Left lung (tissue), 4 donors: ENCODE measurements at regions not wholly inside any gene's neighbourhood (a gene's known extent, or its start where the extent isn't known, plus 50 kb on each side); places are given as distances from the start of the nearest gene placed in this dataset.
"Not testable (repeated sequence)": the region's sequence is repeated elsewhere in the genome, so short reads cannot be mapped to it uniquely, and the experiment has no call there.

Experiments
- ATAC-seq: fragments of 200-7000 bp; cut with Tn5 transposase; one replicate; pipeline ENCODE4 v1.9.1; 2020; ENCODE audit warnings: moderate library complexity
- DNase-seq, 4 donors: peaks; one replicate each; pipeline ENCODE4 v3.0.0-alpha.2; 2013 to 2020
- H3K27ac ChIP-seq, 2 donors: fragments of 200-600 bp; sonication (generic) in 1 of 2; one replicate each; pipeline versions ENCODE4 v1.5.0 to v1.8.0; 2020 to 2021
- H3K27me3 ChIP-seq, 2 donors: fragments of 200-600 bp; sonication (generic) in 1 of 2; one replicate each; pipeline versions ENCODE4 v1.5.0 to v1.8.0; 2020 to 2021
- H3K36me3 ChIP-seq, 2 donors: fragments of 200-600 bp; sonication (generic) in 1 of 2; one replicate each; pipeline versions ENCODE4 v1.5.0 to v1.8.0; 2020 to 2021
- H3K4me1 ChIP-seq, 2 donors: fragments of 200-600 bp; one replicate each; pipeline ENCODE4 v1.8.0; 2021
- H3K4me3 ChIP-seq, 2 donors: fragments of 200-600 bp; sonication (generic) in 1 of 2; one replicate each; pipeline versions ENCODE4 v1.5.0 to v1.8.0; 2020 to 2021; ENCODE audit warnings: mild to moderate bottlenecking in 1 of 2
- H3K9me3 ChIP-seq, 2 donors: fragments of 200-600 bp; sonication (generic) in 1 of 2; one replicate each; pipeline versions ENCODE4 v1.5.0 to v1.8.0; 2020 to 2021
- intact Hi-C, 2 donors: fragments of 100-400 bp; cut with DNase I; formaldehyde crosslinking; loops; one replicate each; pipeline versions ENCODE4 v1.11.2 to v1.14.2; 2022
- TF ChIP-seq, protein P1 (sequence below), 2 donors: fragments of 200-600 bp; sonication (generic) in 1 of 2; IDR thresholded peaks; one replicate each; pipeline versions ENCODE4 v1.5.0 to v1.8.0; 2021; ENCODE audit warnings: antibody characterized with exemption in 2 of 2
- donor health status: DM: no; HTN: yes; CAD: no.
- donor health status: DM: no; HTN: no; CAD: no.

DNA sequence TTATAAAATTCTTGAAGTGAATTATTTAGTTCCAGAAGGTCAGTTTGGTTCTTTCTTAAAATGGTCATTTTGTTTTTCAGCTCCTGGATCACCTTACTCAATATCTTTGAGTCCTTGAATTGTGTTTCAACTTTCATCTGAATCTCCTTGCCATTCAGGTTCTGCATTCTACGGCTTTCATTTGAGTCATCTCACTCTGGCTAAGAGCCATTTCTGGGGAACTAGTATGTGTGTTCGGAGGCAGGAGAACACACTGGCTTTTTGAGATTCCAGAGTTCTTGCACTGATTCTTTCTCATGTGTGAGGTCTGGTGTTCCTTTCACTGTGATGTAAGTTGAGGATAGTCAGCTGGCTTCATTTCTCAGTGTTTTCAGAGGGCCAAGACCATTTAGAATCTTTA, 708.4 kb upstream of the FRG1 start:
- TF ChIP-seq, protein P1, sequence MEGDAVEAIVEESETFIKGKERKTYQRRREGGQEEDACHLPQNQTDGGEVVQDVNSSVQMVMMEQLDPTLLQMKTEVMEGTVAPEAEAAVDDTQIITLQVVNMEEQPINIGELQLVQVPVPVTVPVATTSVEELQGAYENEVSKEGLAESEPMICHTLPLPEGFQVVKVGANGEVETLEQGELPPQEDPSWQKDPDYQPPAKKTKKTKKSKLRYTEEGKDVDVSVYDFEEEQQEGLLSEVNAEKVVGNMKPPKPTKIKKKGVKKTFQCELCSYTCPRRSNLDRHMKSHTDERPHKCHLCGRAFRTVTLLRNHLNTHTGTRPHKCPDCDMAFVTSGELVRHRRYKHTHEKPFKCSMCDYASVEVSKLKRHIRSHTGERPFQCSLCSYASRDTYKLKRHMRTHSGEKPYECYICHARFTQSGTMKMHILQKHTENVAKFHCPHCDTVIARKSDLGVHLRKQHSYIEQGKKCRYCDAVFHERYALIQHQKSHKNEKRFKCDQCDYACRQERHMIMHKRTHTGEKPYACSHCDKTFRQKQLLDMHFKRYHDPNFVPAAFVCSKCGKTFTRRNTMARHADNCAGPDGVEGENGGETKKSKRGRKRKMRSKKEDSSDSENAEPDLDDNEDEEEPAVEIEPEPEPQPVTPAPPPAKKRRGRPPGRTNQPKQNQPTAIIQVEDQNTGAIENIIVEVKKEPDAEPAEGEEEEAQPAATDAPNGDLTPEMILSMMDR (IDR thresholded peaks at IDR 0.05) = no peak
- no peak for DNase-seq
- Histone ChIP-seq H3K27me3 (no peaks in the 10 kb centered on the region), H3K4me3 (no peak overlapping the region), H3K4me1 (no peaks in the 10 kb centered on the region), H3K36me3 (no peaks in the 10 kb centered on the region), H3K27ac (no peak overlapping the region), H3K9me3 (peaks cover 0 to 10% of the 10 kb centered on the region in 2 donors)
- intact Hi-C loops = no loop called here
- no peak for ATAC-seq

DNA sequence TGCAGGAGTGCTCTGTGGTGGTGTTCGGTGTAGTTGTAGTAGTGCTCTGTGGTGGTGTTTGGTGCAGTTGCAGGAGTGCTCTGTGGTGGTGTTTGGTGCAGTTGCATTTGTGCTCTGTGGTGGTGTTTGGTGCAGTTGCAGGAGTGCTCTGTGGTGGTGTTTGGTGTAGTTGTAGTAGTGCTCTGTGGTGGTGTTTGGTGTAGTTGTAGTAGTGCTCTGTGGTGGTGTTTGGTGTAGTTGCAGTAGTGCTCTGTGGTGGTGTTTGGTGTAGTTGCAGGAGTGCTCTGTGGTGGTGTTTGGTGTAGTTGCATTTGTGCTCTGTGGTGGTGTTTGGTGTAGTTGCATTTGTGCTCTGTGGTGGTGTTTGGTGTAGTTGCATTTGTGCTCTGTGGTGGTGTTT, 706.9 kb upstream of the FRG1 start:
- H3K36me3 ChIP-seq, ATAC-seq, DNase-seq, H3K4me3 ChIP-seq, H3K27ac ChIP-seq, H3K4me1 ChIP-seq, intact Hi-C loops, H3K27me3 ChIP-seq: not testable (repeated sequence)
- H3K9me3 ChIP-seq = peaks cover 0 to 15% of the 10 kb centered on the region in 2 donors

DNA sequence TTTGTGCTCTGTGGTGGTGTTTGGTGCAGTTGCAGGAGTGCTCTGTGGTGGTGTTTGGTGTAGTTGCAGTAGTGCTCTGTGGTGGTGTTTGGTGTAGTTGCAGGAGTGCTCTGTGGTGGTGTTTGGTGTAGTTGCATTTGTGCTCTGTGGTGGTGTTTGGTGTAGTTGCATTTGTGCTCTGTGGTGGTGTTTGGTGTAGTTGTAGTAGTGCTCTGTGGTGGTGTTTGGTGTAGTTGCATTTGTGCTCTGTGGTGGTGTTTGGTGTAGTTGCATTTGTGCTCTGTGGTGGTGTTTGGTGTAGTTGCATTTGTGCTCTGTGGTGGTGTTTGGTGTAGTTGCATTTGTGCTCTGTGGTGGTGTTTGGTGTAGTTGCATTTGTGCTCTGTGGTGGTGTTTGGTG, 705.7 kb upstream of the FRG1 start:
- H3K9me3 ChIP-seq = peaks cover 0 to 15% of the 10 kb centered on the region in 2 donors
- H3K4me1 ChIP-seq, H3K36me3 ChIP-seq, H3K27me3 ChIP-seq, H3K27ac ChIP-seq, H3K4me3 ChIP-seq, ATAC-seq, intact Hi-C loops, DNase-seq: not testable (repeated sequence)

DNA sequence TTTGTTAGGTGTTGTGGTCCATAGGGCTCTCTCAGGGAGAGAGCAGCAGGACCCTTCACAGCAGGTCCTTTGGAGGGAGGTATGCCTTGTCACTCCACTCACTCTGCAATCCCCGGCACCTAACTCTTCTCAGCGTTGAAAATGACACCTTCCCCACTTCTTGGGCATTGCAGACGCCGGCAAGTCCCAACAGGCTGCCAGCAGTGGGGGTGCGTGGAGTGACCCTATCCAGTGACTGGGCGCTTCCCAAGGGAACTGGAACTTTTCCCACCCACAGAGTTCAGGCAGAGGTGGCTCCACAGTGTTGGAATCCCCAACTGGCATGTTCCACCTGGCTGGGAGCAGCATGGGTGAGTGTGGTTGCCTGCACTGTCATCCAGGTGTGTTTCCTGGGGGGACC, 705.1 kb upstream of the FRG1 start:
- intact Hi-C loops = no loop called here

DNA sequence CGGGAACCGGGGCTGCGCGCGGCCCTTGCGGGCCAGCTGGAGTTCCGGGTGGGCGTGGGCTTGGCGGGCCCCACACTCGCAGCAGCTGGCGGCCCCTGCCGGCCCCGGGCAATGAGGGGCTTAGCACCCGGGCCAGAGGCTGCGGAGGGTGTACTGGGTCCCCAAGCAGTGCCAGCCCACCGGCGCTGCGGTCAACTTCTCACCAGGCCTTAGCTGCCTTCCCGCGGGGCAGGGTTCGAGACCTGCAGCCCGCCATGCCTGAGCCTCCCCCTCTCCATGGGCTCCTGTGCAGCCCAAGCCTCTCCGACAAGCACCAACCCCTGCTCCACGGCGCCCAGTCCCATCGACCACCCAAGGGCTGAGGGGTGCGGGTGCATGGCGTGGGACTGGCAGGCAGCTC, 704.4 kb upstream of the FRG1 start:
- ATAC-seq, H3K4me3 ChIP-seq, intact Hi-C loops, H3K4me1 ChIP-seq, H3K36me3 ChIP-seq, H3K27me3 ChIP-seq, H3K27ac ChIP-seq: not testable (repeated sequence)
- peaks cover 0 to 15% of the 10 kb centered on the region in 2 donors for H3K9me3 ChIP-seq
- peak in 1 of 4 donors; percentile 45 for DNase-seq

More for the DNA sequence above, 705.1 kb upstream of the FRG1 start:
- Histone ChIP-seq H3K9me3 (peaks cover 0 to 15% of the 10 kb centered on the region in 2 donors), H3K4me3 (no peak overlapping the region), H3K4me1 (no peaks in the 10 kb centered on the region), H3K27me3 (no peaks in the 10 kb centered on the region), H3K36me3 (no peaks in the 10 kb centered on the region), H3K27ac (no peak overlapping the region)
- ATAC-seq (no peak), DNase-seq (peak in 1 of 4 donors; percentile 18)
- TF ChIP-seq, protein P1 (IDR thresholded peaks at IDR 0.05) = no peak

DNA sequence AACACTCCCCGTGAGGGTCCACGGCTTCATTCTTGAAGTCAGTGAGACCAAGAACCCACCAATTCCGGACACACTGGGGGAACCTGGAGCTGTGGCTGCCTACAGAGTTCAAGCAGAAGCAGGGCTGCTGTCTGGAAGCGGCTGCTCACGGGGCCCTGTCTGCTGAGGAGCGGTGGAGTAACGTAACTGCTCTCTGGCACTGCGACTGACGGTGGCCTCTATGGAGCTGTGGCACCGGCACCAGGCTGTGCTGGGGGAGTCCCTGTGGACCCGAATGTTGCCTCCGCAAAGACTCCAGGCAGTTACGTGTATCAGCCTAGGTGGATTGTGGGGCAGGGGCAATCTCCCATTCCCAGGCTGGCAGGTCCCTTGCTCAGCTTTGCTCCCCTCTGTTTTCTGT, 703.3 kb upstream of the FRG1 start:
- ATAC-seq (no peak), DNase-seq (peak in 1 of 4 donors; percentile 67)
- no peaks in the 10 kb centered on the region for H3K4me1 ChIP-seq

DNA sequence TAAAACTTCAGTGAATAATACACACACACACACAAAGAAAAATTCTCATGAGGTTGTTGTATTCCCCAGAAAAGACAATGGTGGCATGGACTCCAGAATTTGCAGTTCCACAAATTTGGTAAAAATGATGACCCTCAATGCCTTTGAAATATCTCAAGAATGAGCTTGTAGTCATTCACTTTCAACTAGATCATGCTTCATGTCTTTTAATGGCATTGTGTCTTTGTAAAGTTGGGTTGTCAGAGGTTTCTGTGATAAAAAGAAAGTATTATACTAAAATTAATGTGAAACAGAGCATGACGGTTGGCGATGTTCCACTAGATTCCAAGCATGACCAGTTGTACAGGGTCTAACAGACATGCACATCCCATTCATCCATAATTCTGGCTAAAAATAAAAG, 685.0 kb upstream of the FRG1 start:
- no peaks in the 10 kb centered on the region for H3K4me1 ChIP-seq
- intact Hi-C loops = no loop called here
- TF ChIP-seq, protein P1 (IDR thresholded peaks at IDR 0.05) = no peak
- no peak for ATAC-seq
- no peak overlapping the region for H3K4me3 ChIP-seq
- no peak overlapping the region for H3K27ac ChIP-seq
- H3K36me3 ChIP-seq = no peaks in the 10 kb centered on the region
- no peak for DNase-seq
- H3K27me3 ChIP-seq = no peaks in the 10 kb centered on the region
- H3K9me3 ChIP-seq = peaks cover 0 to 11% of the 10 kb centered on the region in 2 donors

More for the DNA sequence above, 703.3 kb upstream of the FRG1 start:
- TF ChIP-seq, protein P1 (IDR thresholded peaks at IDR 0.05) = no peak
- Histone ChIP-seq H3K27me3 (no peaks in the 10 kb centered on the region), H3K9me3 (peaks cover 0 to 15% of the 10 kb centered on the region in 2 donors), H3K27ac (no peak overlapping the region), H3K4me3 (no peak overlapping the region), H3K36me3 (no peaks in the 10 kb centered on the region)
- intact Hi-C loops = no loop called here
